OCI-LY1 (cell line): ENCODE measurements at regions not wholly inside any gene's neighbourhood (a gene's known extent, or its start where the extent isn't known, plus 50 kb on each side); places are given as distances from the start of the nearest gene placed in this dataset.

Source experiments
- EZH2 ChIP-seq: fragments of 200-600 bp; sonication (generic), shearing (Covaris generic); IDR thresholded peaks from 2 replicates; pipeline ENCODE4 v1.8.0; 2017; ENCODE audit warnings: borderline replicate concordance, mixed run types, mild to moderate bottlenecking, antibody characterized with exemption, low read length, moderate library complexity, mixed read lengths
- TF ChIP-seq, protein P1 (sequence below): fragments of 200-600 bp; sonication (generic), shearing (Covaris generic); IDR thresholded peaks from 2 replicates; pipeline ENCODE4 v1.5.1; 2017; ENCODE audit warnings: mild to moderate bottlenecking, antibody characterized with exemption, low read length, moderate library complexity, mixed read lengths

- TF ChIP-seq, protein P1, sequence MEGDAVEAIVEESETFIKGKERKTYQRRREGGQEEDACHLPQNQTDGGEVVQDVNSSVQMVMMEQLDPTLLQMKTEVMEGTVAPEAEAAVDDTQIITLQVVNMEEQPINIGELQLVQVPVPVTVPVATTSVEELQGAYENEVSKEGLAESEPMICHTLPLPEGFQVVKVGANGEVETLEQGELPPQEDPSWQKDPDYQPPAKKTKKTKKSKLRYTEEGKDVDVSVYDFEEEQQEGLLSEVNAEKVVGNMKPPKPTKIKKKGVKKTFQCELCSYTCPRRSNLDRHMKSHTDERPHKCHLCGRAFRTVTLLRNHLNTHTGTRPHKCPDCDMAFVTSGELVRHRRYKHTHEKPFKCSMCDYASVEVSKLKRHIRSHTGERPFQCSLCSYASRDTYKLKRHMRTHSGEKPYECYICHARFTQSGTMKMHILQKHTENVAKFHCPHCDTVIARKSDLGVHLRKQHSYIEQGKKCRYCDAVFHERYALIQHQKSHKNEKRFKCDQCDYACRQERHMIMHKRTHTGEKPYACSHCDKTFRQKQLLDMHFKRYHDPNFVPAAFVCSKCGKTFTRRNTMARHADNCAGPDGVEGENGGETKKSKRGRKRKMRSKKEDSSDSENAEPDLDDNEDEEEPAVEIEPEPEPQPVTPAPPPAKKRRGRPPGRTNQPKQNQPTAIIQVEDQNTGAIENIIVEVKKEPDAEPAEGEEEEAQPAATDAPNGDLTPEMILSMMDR, result no peak
- no peak for TF ChIP-seq EZH2
Measured at GRCh38 chr22:40107244-40107643, 70.5 kb upstream of the TNRC6B start.
